Caco-2 (cell line): ENCODE measurements at regions not wholly inside any gene's neighbourhood (a gene's known extent, or its start where the extent isn't known, plus 50 kb on each side); places are given as distances from the start of the nearest gene placed in this dataset.

Experiments
- BruUV-seq: library from RNA; stranded (reverse); fragments of 400-500 nt; replicated peaks from 2 replicates; lab custom pipeline; 2021; lab: Mats Ljungman, UMichigan
- CTCF ChIA-PET: fragments of 300-600 bp; sonication (Branson Sonifier 250); formaldehyde crosslinking; loops from one replicate; lab custom pipeline; 2022; ENCODE audit warnings: antibody characterized with exemption; lab: Charles Lee
- POLR2A ChIA-PET: fragments of 300-600 bp; sonication (Branson Sonifier 250); formaldehyde crosslinking; loops from one replicate; lab custom pipeline; 2022; ENCODE audit warnings: antibody characterized with exemption; lab: Charles Lee
- DNase-seq, 2 experiments: peaks; one replicate each; pipeline versions ENCODE4 v3.0.0 to v3.0.0-alpha.2; 2020 to 2022
- H3K27me3 ChIP-seq: replicated peaks from 2 replicates; pipeline ENCODE4 v1.6.0; 2011; ENCODE audit warnings: low read length; ENCODE audit not compliant: control insufficient read depth, insufficient read depth
- H3K36me3 ChIP-seq: 2 replicates; pipeline ENCODE4 v1.5.1; 2011; ENCODE audit warnings: low read length; ENCODE audit not compliant: control insufficient read depth, insufficient read depth
- H3K4me1 ChIP-seq: fragments of 250-450 bp; sonication (Bioruptor Pico); 2 replicates; pipeline ENCODE4 v1.5.1; 2020; ENCODE audit warnings: mild to moderate bottlenecking
- H3K4me3 ChIP-seq: 2 replicates; pipeline ENCODE4 v1.5.1; 2011; ENCODE audit warnings: low read depth, mild to moderate bottlenecking, control low read depth, low read length
- H3K9me3 ChIP-seq: fragments of 250-450 bp; sonication (Bioruptor Pico); 2 replicates; pipeline ENCODE4 v1.5.1; 2020; ENCODE audit warnings: mild to moderate bottlenecking, moderate library complexity
- H3K27ac Mint-ChIP-seq: one replicate; pipeline ENCODE4 v1.8.0; 2022; ENCODE audit warnings: mixed read lengths; ENCODE audit not compliant: unreplicated experiment
- H3K27me3 Mint-ChIP-seq: one replicate; pipeline ENCODE4 v1.8.0; 2022; ENCODE audit warnings: mixed read lengths; ENCODE audit not compliant: insufficient read depth, unreplicated experiment
- H3K36me3 Mint-ChIP-seq: one replicate; pipeline ENCODE4 v1.8.0; 2022; ENCODE audit warnings: mild to moderate bottlenecking, mixed read lengths; ENCODE audit not compliant: insufficient read depth, unreplicated experiment
- H3K4me1 Mint-ChIP-seq: one replicate; pipeline ENCODE4 v1.8.0; 2022; ENCODE audit warnings: low read depth, mixed read lengths; ENCODE audit not compliant: unreplicated experiment
- H3K4me3 Mint-ChIP-seq: one replicate; pipeline ENCODE4 v1.8.0; 2022; ENCODE audit warnings: mild to moderate bottlenecking, moderate library complexity, mixed read lengths; ENCODE audit not compliant: unreplicated experiment
- H3K9me3 Mint-ChIP-seq: one replicate; pipeline ENCODE4 v1.8.0; 2022; ENCODE audit warnings: mixed read lengths; ENCODE audit not compliant: unreplicated experiment
- intact Hi-C: fragments of 100-400 bp; cut with micrococcal nuclease; formaldehyde crosslinking; loops from one replicate; pipeline ENCODE4 v1.10.0; 2022; ENCODE audit not compliant: unreplicated experiment
- TF ChIP-seq, protein P1 (sequence below), 2 experiments: fragments of 200-600 bp in 1 of 2; IDR thresholded peaks; 1 replicate in 1 of 2; 2 replicates in 1 of 2; pipeline versions ENCODE4 v1.5.1 to v1.8.0; 2011 to 2022; ENCODE audit warnings: antibody characterized with exemption in 1 of 2, control low read depth in 1 of 2, inconsistent platforms in 1 of 2, low read depth in 1 of 2, low read length in 1 of 2, mild to moderate bottlenecking in 1 of 2, moderate library complexity in 1 of 2; ENCODE audit not compliant: insufficient read depth in 1 of 2, severe bottlenecking in 1 of 2, unreplicated experiment in 1 of 2

GRCh38 chr18:21960189-21960588 is 209.2 kb upstream of the GATA6 start:
- no peak for DNase-seq
- no peak overlapping the region for H3K4me3 Mint-ChIP-seq
- Histone ChIP-seq H3K9me3 (no peaks in the 10 kb centered on the region), H3K36me3 (no peaks in the 10 kb centered on the region), H3K4me3 (no peak overlapping the region), H3K4me1 (peaks cover 6% of the 10 kb centered on the region; the same call in 1 of the 2 replicates), H3K27me3 (no peaks in the 10 kb centered on the region)
- no peaks in the 10 kb centered on the region for H3K27me3 Mint-ChIP-seq
- ChIA-PET CTCF (interaction anchor here (0.9 kb wide), 1 partner anchor 37 kb away, joined by 3 read pairs; no protein-coding TSS in a partner anchor), POLR2A (no interaction called here)
- TF ChIP-seq, protein P1, sequence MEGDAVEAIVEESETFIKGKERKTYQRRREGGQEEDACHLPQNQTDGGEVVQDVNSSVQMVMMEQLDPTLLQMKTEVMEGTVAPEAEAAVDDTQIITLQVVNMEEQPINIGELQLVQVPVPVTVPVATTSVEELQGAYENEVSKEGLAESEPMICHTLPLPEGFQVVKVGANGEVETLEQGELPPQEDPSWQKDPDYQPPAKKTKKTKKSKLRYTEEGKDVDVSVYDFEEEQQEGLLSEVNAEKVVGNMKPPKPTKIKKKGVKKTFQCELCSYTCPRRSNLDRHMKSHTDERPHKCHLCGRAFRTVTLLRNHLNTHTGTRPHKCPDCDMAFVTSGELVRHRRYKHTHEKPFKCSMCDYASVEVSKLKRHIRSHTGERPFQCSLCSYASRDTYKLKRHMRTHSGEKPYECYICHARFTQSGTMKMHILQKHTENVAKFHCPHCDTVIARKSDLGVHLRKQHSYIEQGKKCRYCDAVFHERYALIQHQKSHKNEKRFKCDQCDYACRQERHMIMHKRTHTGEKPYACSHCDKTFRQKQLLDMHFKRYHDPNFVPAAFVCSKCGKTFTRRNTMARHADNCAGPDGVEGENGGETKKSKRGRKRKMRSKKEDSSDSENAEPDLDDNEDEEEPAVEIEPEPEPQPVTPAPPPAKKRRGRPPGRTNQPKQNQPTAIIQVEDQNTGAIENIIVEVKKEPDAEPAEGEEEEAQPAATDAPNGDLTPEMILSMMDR (IDR thresholded peaks at IDR 0.05; ENCODE audit: insufficient read depth in 1 of 2, low read depth in 1 of 2, low read length in 1 of 2, severe bottlenecking in 1 of 2, unreplicated experiment in 1 of 2): no peak
- no TSS peak for BruUV-seq
- peaks cover 10% of the 10 kb centered on the region for H3K9me3 Mint-ChIP-seq
- intact Hi-C loops: no loop called here
- H3K27ac Mint-ChIP-seq: no peak overlapping the region
- no peaks in the 10 kb centered on the region for H3K36me3 Mint-ChIP-seq
- H3K4me1 Mint-ChIP-seq: peaks cover 14% of the 10 kb centered on the region

DNA sequence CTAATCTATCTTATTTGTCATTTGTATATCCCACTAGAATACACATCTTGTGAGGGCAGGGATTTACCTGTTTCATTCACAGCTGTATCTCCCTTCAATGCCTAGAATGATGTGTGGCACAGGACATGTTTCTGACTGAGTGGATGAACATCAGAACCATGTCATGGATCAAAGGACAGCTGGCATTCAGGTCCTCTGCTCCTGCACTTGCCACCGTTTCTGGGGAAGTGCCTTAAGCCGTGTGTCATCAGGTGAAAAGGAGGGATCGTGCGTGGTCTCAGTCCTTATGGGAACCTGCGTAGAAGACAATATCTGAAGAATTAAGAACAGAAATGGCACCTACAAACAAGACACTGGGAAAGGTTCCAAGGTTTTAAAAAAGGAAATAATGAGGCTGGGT is 206.1 kb upstream of the GATA6 start:
- no peak overlapping the region for H3K4me3 ChIP-seq
- no TSS peak for BruUV-seq
- Mint-ChIP-seq H3K36me3 (no peaks in the 10 kb centered on the region), H3K4me1 (no peaks in the 10 kb centered on the region), H3K9me3 (no peaks in the 10 kb centered on the region), H3K27me3 (no peaks in the 10 kb centered on the region), H3K27ac (no peak overlapping the region), H3K4me3 (no peak overlapping the region)
- no peaks in the 10 kb centered on the region for H3K27me3 ChIP-seq
- no peaks in the 10 kb centered on the region for H3K9me3 ChIP-seq
- intact Hi-C loops: no loop called here
- CTCF ChIA-PET: no interaction called here
- TF ChIP-seq, protein P1 (IDR thresholded peaks at IDR 0.05; ENCODE audit: insufficient read depth in 1 of 2, low read depth in 1 of 2, low read length in 1 of 2, severe bottlenecking in 1 of 2, unreplicated experiment in 1 of 2): no peak
- no peak for DNase-seq
- POLR2A ChIA-PET: no interaction called here
- no peaks in the 10 kb centered on the region for H3K36me3 ChIP-seq
- H3K4me1 ChIP-seq: peaks cover 6% of the 10 kb centered on the region; the same call in 1 of the 2 replicates

- Histone ChIP-seq H3K27me3 (no peaks in the 10 kb centered on the region), H3K4me1 (peaks cover 6% of the 10 kb centered on the region; the same call in 1 of the 2 replicates), H3K36me3 (no peaks in the 10 kb centered on the region), H3K4me3 (no peak overlapping the region), H3K9me3 (no peaks in the 10 kb centered on the region)
- Mint-ChIP-seq H3K27me3 (no peaks in the 10 kb centered on the region), H3K4me3 (no peak overlapping the region), H3K36me3 (no peaks in the 10 kb centered on the region), H3K4me1 (no peaks in the 10 kb centered on the region), H3K9me3 (no peaks in the 10 kb centered on the region), H3K27ac (no peak overlapping the region)
- intact Hi-C loops: no loop called here
- TF ChIP-seq, protein P1 (IDR thresholded peaks at IDR 0.05; ENCODE audit: insufficient read depth in 1 of 2, low read depth in 1 of 2, low read length in 1 of 2, severe bottlenecking in 1 of 2, unreplicated experiment in 1 of 2): no peak
- no TSS peak for BruUV-seq
- ChIA-PET CTCF (no interaction called here), POLR2A (no interaction called here)
- no peak for DNase-seq
Measured at GRCh38 chr18:21968338-21968737, 201.1 kb upstream of the GATA6 start.
